Bronchial epithelial cell (primary cell): ENCODE measurements at regions not wholly inside any gene's neighbourhood (a gene's known extent, or its start where the extent isn't known, plus 50 kb on each side); places are given as distances from the start of the nearest gene placed in this dataset.
A peak's percentile ranks its signal among the peaks of the same experiment; 100 is the strongest.

ENCODE experiments used
- DNase-seq: peaks from one replicate; pipeline ENCODE4 v3.0.0-alpha.2; 2010; ENCODE audit warnings: low read depth
- FAIRE-seq: peaks from 2 replicates; lab custom pipeline; 2011; peaks lifted over from hg19 to GRCh38; lab: Jason Lieb, UNC
- H3K27me3 ChIP-seq: 2 replicates; pipeline ENCODE4 v1.5.1; 2011; ENCODE audit warnings: low read length; ENCODE audit not compliant: control insufficient read depth, insufficient read depth
- H3K36me3 ChIP-seq: 2 replicates; pipeline ENCODE4 v1.5.1; 2011; ENCODE audit warnings: low read length; ENCODE audit not compliant: control insufficient read depth, insufficient read depth
- H3K4me3 ChIP-seq: 2 replicates; pipeline ENCODE4 v1.5.1; 2011; ENCODE audit warnings: mild to moderate bottlenecking, low read depth, low read length, control low read depth
- TF ChIP-seq, protein P1 (sequence below): IDR thresholded peaks from 2 replicates; pipeline ENCODE4 v1.5.1; 2011; ENCODE audit warnings: mild to moderate bottlenecking, moderate library complexity, low read length, control low read depth, inconsistent platforms; ENCODE audit not compliant: insufficient read depth, severe bottlenecking

- TF ChIP-seq, protein P1, sequence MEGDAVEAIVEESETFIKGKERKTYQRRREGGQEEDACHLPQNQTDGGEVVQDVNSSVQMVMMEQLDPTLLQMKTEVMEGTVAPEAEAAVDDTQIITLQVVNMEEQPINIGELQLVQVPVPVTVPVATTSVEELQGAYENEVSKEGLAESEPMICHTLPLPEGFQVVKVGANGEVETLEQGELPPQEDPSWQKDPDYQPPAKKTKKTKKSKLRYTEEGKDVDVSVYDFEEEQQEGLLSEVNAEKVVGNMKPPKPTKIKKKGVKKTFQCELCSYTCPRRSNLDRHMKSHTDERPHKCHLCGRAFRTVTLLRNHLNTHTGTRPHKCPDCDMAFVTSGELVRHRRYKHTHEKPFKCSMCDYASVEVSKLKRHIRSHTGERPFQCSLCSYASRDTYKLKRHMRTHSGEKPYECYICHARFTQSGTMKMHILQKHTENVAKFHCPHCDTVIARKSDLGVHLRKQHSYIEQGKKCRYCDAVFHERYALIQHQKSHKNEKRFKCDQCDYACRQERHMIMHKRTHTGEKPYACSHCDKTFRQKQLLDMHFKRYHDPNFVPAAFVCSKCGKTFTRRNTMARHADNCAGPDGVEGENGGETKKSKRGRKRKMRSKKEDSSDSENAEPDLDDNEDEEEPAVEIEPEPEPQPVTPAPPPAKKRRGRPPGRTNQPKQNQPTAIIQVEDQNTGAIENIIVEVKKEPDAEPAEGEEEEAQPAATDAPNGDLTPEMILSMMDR = no peak
- no peaks in the 10 kb centered on the region for H3K27me3 ChIP-seq
- no peaks in the 10 kb centered on the region for H3K36me3 ChIP-seq
- FAIRE-seq = peak; percentile 72
- H3K4me3 ChIP-seq = no peak overlapping the region
- no peak for DNase-seq
These were observed 58.3 kb upstream of the UPP2 start for GRCh38 chr2:158043181-158043948.

GRCh38 chr2:158042666-158043065, 59.0 kb upstream of the UPP2 start:
- H3K27me3 ChIP-seq = no peaks in the 10 kb centered on the region
- TF ChIP-seq, protein P1 = no peak
- no peak overlapping the region for H3K4me3 ChIP-seq
- FAIRE-seq = no peak
- H3K36me3 ChIP-seq = no peaks in the 10 kb centered on the region
- no peak for DNase-seq

- Histone ChIP-seq H3K36me3 (no peaks in the 10 kb centered on the region), H3K27me3 (no peaks in the 10 kb centered on the region), H3K4me3 (no peak overlapping the region)
- DNase-seq = peak; percentile 50
- FAIRE-seq = no peak
- TF ChIP-seq, protein P1 = no peak
These were observed 59.4 kb upstream of the UPP2 start for GRCh38 chr2:158042245-158042644.

- FAIRE-seq = no peak
- no peaks in the 10 kb centered on the region for H3K36me3 ChIP-seq
- TF ChIP-seq, protein P1 = no peak
- no peak overlapping the region for H3K4me3 ChIP-seq
- H3K27me3 ChIP-seq = no peaks in the 10 kb centered on the region
- no peak for DNase-seq
These were observed 60.3 kb upstream of the UPP2 start for GRCh38 chr2:158041400-158041799.

DNA sequence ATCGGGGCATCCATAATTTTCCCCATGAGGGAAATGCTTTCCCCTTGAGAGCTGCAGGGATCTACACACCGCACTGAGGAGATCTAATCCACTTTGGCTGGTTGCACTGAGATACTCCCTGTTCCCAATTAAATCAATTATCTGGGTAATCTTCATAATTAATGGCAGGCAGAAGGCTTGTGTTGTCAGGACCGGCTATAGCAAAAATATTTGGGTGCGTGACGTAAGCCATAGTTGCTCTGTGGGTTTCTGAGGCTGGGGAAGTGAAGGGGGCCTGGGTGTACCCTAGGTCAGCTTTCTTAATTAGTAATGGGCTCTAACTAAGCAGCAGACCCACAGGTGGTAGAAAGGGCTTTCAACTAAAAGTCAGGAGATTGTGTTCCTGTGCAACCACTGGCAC, 62.8 kb upstream of the UPP2 start:
- Histone ChIP-seq H3K27me3 (no peaks in the 10 kb centered on the region), H3K4me3 (no peak overlapping the region), H3K36me3 (no peaks in the 10 kb centered on the region)
- DNase-seq (no peak), FAIRE-seq (no peak)
- TF ChIP-seq, protein P1 = no peak
